HEK293T (cell line): ENCODE measurements at regions not wholly inside any gene's neighbourhood (a gene's known extent, or its start where the extent isn't known, plus 50 kb on each side); places are given as distances from the start of the nearest gene placed in this dataset.

ENCODE experiments used
- CTCF ChIA-PET: fragments of 350-600 bp; formaldehyde crosslinking; extraction: SDS; loops from one replicate; lab custom pipeline; 2021; ENCODE audit warnings: antibody characterized with exemption, inconsistent platforms; lab: Yijun Ruan, JAX
- POLR2A ChIA-PET: fragments of 350-600 bp; formaldehyde crosslinking; extraction: SDS; loops from one replicate; lab custom pipeline; 2020; ENCODE audit warnings: antibody characterized with exemption, inconsistent platforms; lab: Yijun Ruan, JAX
- DNase-seq: peaks from one replicate; pipeline ENCODE4 v3.0.0; 2012; ENCODE audit warnings: mixed read lengths; ENCODE audit errors: extremely low spot score
- ARNT ChIP-seq: fragments of 450-650 bp; IDR thresholded peaks from 2 replicates; pipeline ENCODE4 v1.6.1; 2017; ENCODE audit warnings: mild to moderate bottlenecking
- BHLHE40 ChIP-seq: fragments of 450-650 bp; IDR thresholded peaks from 2 replicates; pipeline ENCODE4 v1.6.1; 2016; ENCODE audit warnings: mild to moderate bottlenecking, moderate library complexity, borderline replicate concordance
- CTBP1 ChIP-seq: fragments of 450-650 bp; IDR thresholded peaks from 2 replicates; pipeline ENCODE4 v1.6.1; 2016; ENCODE audit warnings: borderline replicate concordance
- ELF4 ChIP-seq: fragments of 450-650 bp; IDR thresholded peaks from 2 replicates; pipeline ENCODE4 v1.6.1; 2017; ENCODE audit warnings: antibody characterized with exemption
- FOXA1 ChIP-seq: fragments of 450-650 bp; IDR thresholded peaks from 2 replicates; pipeline ENCODE4 v1.6.1; 2016; ENCODE audit warnings: mild to moderate bottlenecking
- FOXK2 ChIP-seq: fragments of 450-650 bp; IDR thresholded peaks from 2 replicates; pipeline ENCODE4 v1.6.1; 2016; ENCODE audit warnings: mild to moderate bottlenecking
- FOXM1 ChIP-seq: fragments of 450-650 bp; IDR thresholded peaks from 2 replicates; pipeline ENCODE4 v1.6.1; 2017; ENCODE audit warnings: mild to moderate bottlenecking, borderline replicate concordance
- HDGF ChIP-seq: fragments of 450-650 bp; IDR thresholded peaks from 2 replicates; pipeline ENCODE4 v1.6.1; 2017; ENCODE audit warnings: antibody characterized with exemption, borderline replicate concordance
- L3MBTL2 ChIP-seq: fragments of 450-650 bp; conservative IDR thresholded peaks from 2 replicates; pipeline ENCODE4 v1.6.1; 2016; ENCODE audit warnings: mild to moderate bottlenecking
- LEF1 ChIP-seq: fragments of 450-650 bp; IDR thresholded peaks from 2 replicates; pipeline ENCODE4 v1.6.1; 2017; ENCODE audit warnings: mild to moderate bottlenecking, borderline replicate concordance
- NFRKB ChIP-seq: fragments of 450-650 bp; IDR thresholded peaks from 2 replicates; pipeline ENCODE4 v1.6.1; 2016; ENCODE audit warnings: mild to moderate bottlenecking, moderate library complexity
- SP1 ChIP-seq: fragments of 450-650 bp; IDR thresholded peaks from 2 replicates; pipeline ENCODE4 v1.6.1; 2017
- SUZ12 ChIP-seq: fragments of 450-650 bp; IDR thresholded peaks from 2 replicates; pipeline ENCODE4 v1.6.1; 2016; ENCODE audit warnings: mild to moderate bottlenecking
- TARDBP ChIP-seq: fragments of 450-650 bp; IDR thresholded peaks from 2 replicates; pipeline ENCODE4 v1.6.1; 2016
- ZNF384 ChIP-seq: fragments of 450-650 bp; IDR thresholded peaks from 2 replicates; pipeline ENCODE4 v1.6.1; 2016
- TF ChIP-seq, protein P1 (sequence below): fragments of 450-650 bp; IDR thresholded peaks from 2 replicates; pipeline ENCODE4 v1.6.1; 2016

DNA sequence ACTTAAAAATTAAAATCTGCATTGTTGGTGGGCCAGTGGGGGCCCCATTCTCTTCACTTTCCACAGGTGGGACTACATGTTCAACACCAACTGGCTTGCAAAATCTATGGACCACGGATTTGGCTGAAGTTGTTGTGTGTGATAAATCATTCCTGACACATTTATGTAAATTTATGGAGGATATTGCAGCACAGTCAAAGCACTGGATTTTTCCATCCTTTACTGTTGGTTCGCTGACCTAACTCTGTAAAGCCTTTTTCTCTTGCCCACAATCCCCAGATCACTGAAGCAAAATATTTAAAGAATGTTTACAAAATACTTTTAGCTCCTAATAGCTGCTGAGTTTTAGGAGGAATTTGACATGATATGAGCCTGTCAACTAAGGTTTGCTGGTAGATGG, 219.7 kb upstream of the PRICKLE1 start:
- POLR2A ChIA-PET, result no interaction called here
- TF ChIP-seq, protein P1, sequence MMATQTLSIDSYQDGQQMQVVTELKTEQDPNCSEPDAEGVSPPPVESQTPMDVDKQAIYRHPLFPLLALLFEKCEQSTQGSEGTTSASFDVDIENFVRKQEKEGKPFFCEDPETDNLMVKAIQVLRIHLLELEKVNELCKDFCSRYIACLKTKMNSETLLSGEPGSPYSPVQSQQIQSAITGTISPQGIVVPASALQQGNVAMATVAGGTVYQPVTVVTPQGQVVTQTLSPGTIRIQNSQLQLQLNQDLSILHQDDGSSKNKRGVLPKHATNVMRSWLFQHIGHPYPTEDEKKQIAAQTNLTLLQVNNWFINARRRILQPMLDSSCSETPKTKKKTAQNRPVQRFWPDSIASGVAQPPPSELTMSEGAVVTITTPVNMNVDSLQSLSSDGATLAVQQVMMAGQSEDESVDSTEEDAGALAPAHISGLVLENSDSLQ, result peak; percentile 71
- TF ChIP-seq TARDBP, result no peak
- DNase-seq, result no peak
- CTCF ChIA-PET, result no interaction called here

DNA sequence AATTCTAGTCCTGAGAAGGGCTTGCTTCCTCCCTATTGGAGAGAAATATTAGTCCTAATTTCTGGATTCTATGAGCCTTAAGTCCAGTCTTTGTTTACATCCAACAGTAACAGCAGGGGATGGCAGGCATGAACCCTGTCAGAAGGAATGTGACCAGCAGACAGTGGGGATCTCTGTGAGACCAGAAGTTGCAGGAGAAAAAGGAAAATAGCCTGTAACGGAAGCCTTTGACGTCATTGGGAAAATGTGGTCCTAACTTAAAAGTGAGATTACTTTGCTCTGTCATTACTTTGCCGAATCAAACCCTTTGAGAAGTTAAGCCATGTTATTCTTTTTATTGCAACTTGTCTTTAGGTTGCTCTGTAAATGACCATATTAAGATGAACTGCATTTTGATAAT, 218.2 kb upstream of the PRICKLE1 start:
- ChIA-PET CTCF (no interaction called here), POLR2A (no interaction called here)
- DNase-seq, result no peak
- TF ChIP-seq FOXA1, result no peak

DNA sequence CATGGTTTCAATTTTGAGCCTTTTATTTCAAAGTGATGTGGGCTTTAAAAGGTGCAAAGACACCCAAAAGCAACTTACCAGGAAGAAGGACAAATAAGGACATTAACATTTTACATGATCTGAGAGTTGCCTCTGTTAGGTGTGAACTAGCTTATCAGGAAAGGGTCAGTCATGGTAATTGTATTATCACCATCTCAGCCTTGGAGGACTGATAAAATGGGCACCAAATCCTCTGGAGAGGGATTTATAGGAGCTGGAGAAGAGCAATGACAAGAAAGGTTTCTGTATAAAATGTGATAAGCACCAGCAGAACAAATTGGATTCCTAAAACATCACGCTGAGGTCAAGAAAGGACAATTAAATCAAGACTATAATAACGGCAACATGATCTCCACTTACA, 217.7 kb upstream of the PRICKLE1 start:
- POLR2A ChIA-PET, result no interaction called here
- DNase-seq, result no peak
- CTCF ChIA-PET, result no interaction called here
- TF ChIP-seq ELF4 (no peak), SP1 (no peak), FOXM1 (no peak), CTBP1 (no peak), FOXK2 (no peak), ZNF384 (no peak), LEF1 (no peak), L3MBTL2 (no peak), NFRKB (no peak), TARDBP (no peak), SUZ12 (no peak), BHLHE40 (no peak), HDGF (no peak), ARNT (no peak)
- TF ChIP-seq, protein P1, result no peak

DNA sequence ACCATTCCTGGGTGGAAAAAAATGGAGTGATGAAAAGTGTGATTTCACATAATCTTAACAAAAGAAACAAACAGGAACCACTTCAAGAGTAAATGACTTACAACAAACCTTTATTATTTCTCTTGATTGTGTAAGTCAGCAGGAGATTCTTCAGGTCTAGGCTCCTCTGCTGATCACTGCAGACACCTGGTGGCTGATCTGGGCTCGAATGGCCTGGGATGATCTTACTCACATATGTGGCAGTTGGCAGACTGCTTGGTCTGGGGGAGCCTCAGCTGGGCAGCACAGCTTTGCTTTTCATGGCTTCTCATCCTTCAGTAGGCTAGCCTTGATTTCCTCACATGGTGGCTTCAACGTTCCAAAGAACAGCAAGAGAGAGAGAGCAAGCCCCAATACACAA, 215.4 kb upstream of the PRICKLE1 start:
- no peak for DNase-seq
- TF ChIP-seq ELF4, result no peak
- TF ChIP-seq ZNF384, result no peak
- no peak for TF ChIP-seq FOXA1
- no peak for TF ChIP-seq SP1
- TF ChIP-seq TARDBP, result no peak
- TF ChIP-seq ARNT, result no peak
- TF ChIP-seq FOXM1, result no peak
- TF ChIP-seq NFRKB, result no peak
- TF ChIP-seq HDGF, result no peak
- no peak for TF ChIP-seq L3MBTL2
- TF ChIP-seq LEF1, result no peak
- TF ChIP-seq, protein P1, result no peak
- POLR2A ChIA-PET, result no interaction called here
- CTCF ChIA-PET, result no interaction called here

DNA sequence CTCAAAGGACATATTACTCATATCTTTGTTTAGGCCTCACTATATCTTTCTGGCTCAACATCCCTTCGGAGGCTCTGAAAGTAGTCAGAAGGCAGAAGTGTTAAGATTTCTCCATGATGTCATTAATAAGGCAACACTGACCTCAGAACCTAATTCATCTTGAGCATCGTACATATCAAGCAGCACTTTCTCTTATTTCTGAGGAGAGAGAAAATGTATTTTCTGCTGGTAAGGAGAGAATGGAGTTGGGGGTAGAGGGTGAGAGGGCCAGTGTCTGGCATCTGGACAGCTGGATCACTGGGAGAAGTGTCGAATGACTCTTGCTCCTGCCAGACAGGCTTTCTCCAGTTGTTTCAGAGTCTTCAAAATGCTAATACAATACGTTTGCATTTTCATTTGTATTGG, 213.2 kb upstream of the PRICKLE1 start:
- ChIA-PET CTCF (interaction anchor here (0.6 to 0.8 kb wide), 2 partner anchors 14 to 221 kb away, joined by 3 read pairs; no protein-coding TSS in a partner anchor), POLR2A (interaction anchor here (0.7 kb wide), 1 partner anchor 14 kb away, joined by 3 read pairs; no protein-coding TSS in a partner anchor)
- DNase-seq, result no peak
- TF ChIP-seq CTBP1, result no peak
- TF ChIP-seq BHLHE40, result no peak
- TF ChIP-seq, protein P1, result no peak
- no peak for TF ChIP-seq NFRKB
- no peak for TF ChIP-seq ZNF384
- TF ChIP-seq FOXK2, result no peak
- no peak for TF ChIP-seq SP1
- no peak for TF ChIP-seq TARDBP
- TF ChIP-seq ARNT, result no peak

DNA sequence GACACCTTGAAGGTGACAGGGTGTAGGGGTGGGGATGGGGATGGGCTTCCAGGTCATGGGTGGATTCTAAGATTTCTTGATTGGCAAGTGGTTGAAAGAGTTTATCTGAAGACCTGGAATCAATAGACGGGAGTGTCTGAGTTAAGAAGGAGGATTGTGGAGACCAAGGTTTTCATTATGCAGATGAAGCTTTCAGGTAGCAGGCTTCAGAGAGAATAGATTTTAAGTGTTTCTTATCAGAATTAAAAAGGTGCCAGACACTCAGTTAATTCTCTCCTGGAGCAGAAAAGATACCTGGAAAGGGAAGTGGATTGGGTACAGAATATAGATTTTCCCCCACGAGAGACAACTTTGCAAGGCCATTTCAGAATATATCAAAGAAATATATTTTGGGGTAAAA, 211.7 kb upstream of the PRICKLE1 start:
- CTCF ChIA-PET, result no interaction called here
- no peak for DNase-seq
- POLR2A ChIA-PET, result no interaction called here
- TF ChIP-seq SUZ12 (no peak), ARNT (no peak), FOXK2 (no peak), L3MBTL2 (no peak), FOXM1 (no peak), TARDBP (no peak), ZNF384 (no peak), NFRKB (no peak), LEF1 (no peak), CTBP1 (no peak), FOXA1 (no peak), ELF4 (no peak), HDGF (no peak), BHLHE40 (no peak)
- TF ChIP-seq, protein P1, result no peak
